NCI-H187 (cell line): ENCODE measurements at regions not wholly inside any gene's neighbourhood (a gene's known extent, or its start where the extent isn't known, plus 50 kb on each side); places are given as distances from the start of the nearest gene placed in this dataset.
"Not testable (repeated sequence)": the region's sequence is repeated elsewhere in the genome, so short reads cannot be mapped to it uniquely, and the experiment has no call there.

Source experiments
- DNase-seq, 2 experiments: peaks; one replicate each; lab custom pipeline; 2025; lab: John Stamatoyannopoulos, UW

- DNase-seq: peak; percentile 28 to 47
Observed at GRCh38 chr14:80055667-80056496, 155.4 kb downstream of the DIO2 start.

- DNase-seq: no peak
Observed at GRCh38 chr14:80055226-80055625, 156.1 kb downstream of the DIO2 start.

GRCh38 chr14:80054020-80054419, 157.3 kb downstream of the DIO2 start:
- no peak for DNase-seq

- no peak for DNase-seq
Observed at GRCh38 chr14:80049055-80049454, 162.2 kb downstream of the DIO2 start.

GRCh38 chr14:80047761-80048160, 163.5 kb downstream of the DIO2 start:
- no peak for DNase-seq

GRCh38 chr14:80037349-80037748, 174.0 kb downstream of the DIO2 start:
- no peak for DNase-seq

- DNase-seq: no peak
Observed at GRCh38 chr14:80024417-80024816, 186.9 kb downstream of the DIO2 start.

- not testable (repeated sequence) for DNase-seq
Observed at GRCh38 chr14:80018476-80018875, 192.8 kb downstream of the DIO2 start.

- no peak for DNase-seq
Observed at GRCh38 chr14:80017795-80018194, 193.5 kb downstream of the DIO2 start.

GRCh38 chr14:80010245-80010644, 201.1 kb downstream of the DIO2 start:
- not testable (repeated sequence) for DNase-seq

- no peak for DNase-seq
Observed at GRCh38 chr14:80005561-80005960, 205.7 kb downstream of the DIO2 start.

GRCh38 chr14:80004871-80005270, 206.4 kb downstream of the DIO2 start:
- DNase-seq: no peak

- DNase-seq: no peak
Observed at GRCh38 chr14:80003138-80003537, 208.2 kb downstream of the DIO2 start.

- DNase-seq: no peak
Observed at GRCh38 chr14:79997509-79998208, 213.6 kb downstream of the DIO2 start.

- no peak for DNase-seq
Observed at GRCh38 chr14:79992407-79993198, 218.7 kb downstream of the DIO2 start.

GRCh38 chr14:79991866-79992265, 219.4 kb downstream of the DIO2 start:
- DNase-seq: no peak

GRCh38 chr14:79989990-79990389, 221.3 kb downstream of the DIO2 start:
- no peak for DNase-seq

- DNase-seq: no peak
Observed at GRCh38 chr14:79986251-79986650, 225.1 kb downstream of the DIO2 start.

- DNase-seq: no peak
Observed at GRCh38 chr14:79972230-79972629, 239.1 kb downstream of the DIO2 start.

GRCh38 chr14:79971330-79971729, 240.0 kb downstream of the DIO2 start:
- DNase-seq: no peak

- no peak for DNase-seq
Observed at GRCh38 chr14:79967453-79967852, 243.9 kb downstream of the DIO2 start.

GRCh38 chr14:79967001-79967400, 244.3 kb downstream of the DIO2 start:
- DNase-seq: no peak

- DNase-seq: no peak
Observed at GRCh38 chr14:79965896-79966295, 245.4 kb downstream of the DIO2 start.
